PFSK-1 (cell line): ENCODE measurements at regions not wholly inside any gene's neighbourhood (a gene's known extent, or its start where the extent isn't known, plus 50 kb on each side); places are given as distances from the start of the nearest gene placed in this dataset.

Experiments used
- FOXP2 ChIP-seq: optimal IDR thresholded peaks from 2 replicates; pipeline ENCODE3; 2011; ENCODE audit warnings: borderline replicate concordance, control low read depth, inconsistent platforms; ENCODE audit not compliant: insufficient read depth; ENCODE audit errors: extremely low read length, extremely low read depth
- POLR2AphosphoS5 ChIP-seq: IDR thresholded peaks from 2 replicates; pipeline ENCODE4 v1.6.1; 2012; ENCODE audit warnings: low read depth, mild to moderate bottlenecking, control low read depth, low read length, moderate library complexity
- SIN3A ChIP-seq: IDR thresholded peaks from 2 replicates; pipeline ENCODE4 v1.6.1; 2012; ENCODE audit warnings: mild to moderate bottlenecking, low read length, moderate library complexity, borderline replicate concordance; ENCODE audit not compliant: insufficient read depth
- TAF1 ChIP-seq: IDR thresholded peaks from 2 replicates; pipeline ENCODE4 v1.6.1; 2012; ENCODE audit warnings: low read length, control low read depth, borderline replicate concordance; ENCODE audit not compliant: insufficient read depth
- TF ChIP-seq, protein P1 (sequence below), 2 experiments: IDR thresholded peaks; 2 replicates each; pipeline versions ENCODE4 v1.6.1 to v1.8.0; 2011 to 2012; ENCODE audit warnings: low read depth in 2 of 2, low read length in 2 of 2, control low read depth in 1 of 2, inconsistent platforms in 1 of 2, mild to moderate bottlenecking in 1 of 2, moderate library complexity in 1 of 2; ENCODE audit not compliant: insufficient read depth in 1 of 2

GRCh38 chr5:53777864-53778618, 217.6 kb downstream of the NDUFS4 start:
- TF ChIP-seq, protein P1, sequence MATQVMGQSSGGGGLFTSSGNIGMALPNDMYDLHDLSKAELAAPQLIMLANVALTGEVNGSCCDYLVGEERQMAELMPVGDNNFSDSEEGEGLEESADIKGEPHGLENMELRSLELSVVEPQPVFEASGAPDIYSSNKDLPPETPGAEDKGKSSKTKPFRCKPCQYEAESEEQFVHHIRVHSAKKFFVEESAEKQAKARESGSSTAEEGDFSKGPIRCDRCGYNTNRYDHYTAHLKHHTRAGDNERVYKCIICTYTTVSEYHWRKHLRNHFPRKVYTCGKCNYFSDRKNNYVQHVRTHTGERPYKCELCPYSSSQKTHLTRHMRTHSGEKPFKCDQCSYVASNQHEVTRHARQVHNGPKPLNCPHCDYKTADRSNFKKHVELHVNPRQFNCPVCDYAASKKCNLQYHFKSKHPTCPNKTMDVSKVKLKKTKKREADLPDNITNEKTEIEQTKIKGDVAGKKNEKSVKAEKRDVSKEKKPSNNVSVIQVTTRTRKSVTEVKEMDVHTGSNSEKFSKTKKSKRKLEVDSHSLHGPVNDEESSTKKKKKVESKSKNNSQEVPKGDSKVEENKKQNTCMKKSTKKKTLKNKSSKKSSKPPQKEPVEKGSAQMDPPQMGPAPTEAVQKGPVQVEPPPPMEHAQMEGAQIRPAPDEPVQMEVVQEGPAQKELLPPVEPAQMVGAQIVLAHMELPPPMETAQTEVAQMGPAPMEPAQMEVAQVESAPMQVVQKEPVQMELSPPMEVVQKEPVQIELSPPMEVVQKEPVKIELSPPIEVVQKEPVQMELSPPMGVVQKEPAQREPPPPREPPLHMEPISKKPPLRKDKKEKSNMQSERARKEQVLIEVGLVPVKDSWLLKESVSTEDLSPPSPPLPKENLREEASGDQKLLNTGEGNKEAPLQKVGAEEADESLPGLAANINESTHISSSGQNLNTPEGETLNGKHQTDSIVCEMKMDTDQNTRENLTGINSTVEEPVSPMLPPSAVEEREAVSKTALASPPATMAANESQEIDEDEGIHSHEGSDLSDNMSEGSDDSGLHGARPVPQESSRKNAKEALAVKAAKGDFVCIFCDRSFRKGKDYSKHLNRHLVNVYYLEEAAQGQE (IDR thresholded peaks at IDR 0.05; ENCODE audit: insufficient read depth in 1 of 2, low read depth in 2 of 2, low read length in 2 of 2): no peak
- TF ChIP-seq POLR2AphosphoS5 (no peak), TAF1 (no peak), SIN3A (no peak), FOXP2 (no peak)

DNA sequence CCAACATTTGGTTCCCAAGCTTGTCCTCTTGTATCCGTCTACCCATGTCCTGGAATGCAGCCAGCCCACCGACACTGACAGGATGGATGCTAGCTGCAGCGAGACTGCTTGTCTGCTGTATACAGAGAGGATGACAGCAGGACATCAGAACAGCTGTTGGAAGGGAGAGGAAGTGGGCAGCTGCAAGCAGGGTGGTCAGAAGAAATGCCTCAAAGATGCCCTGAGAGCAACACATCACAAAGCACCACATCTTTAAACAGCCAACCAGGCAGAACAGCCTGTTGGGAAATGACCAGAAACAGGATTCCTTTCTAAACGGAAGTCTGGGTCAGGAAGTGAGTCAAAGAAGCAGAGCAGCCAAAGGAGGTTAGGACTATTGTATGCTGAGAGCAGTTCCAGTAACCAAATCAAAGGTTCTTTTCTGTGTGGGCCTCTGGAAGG, 219.1 kb downstream of the NDUFS4 start:
- TF ChIP-seq FOXP2: peak; percentile 38
- TF ChIP-seq SIN3A: peak; percentile 38; the same call in 1 of the 2 replicates
- TF ChIP-seq POLR2AphosphoS5: no peak
- TF ChIP-seq TAF1: no peak
- TF ChIP-seq, protein P1 (IDR thresholded peaks at IDR 0.05; ENCODE audit: insufficient read depth in 1 of 2, low read depth in 2 of 2, low read length in 2 of 2): no peak

DNA sequence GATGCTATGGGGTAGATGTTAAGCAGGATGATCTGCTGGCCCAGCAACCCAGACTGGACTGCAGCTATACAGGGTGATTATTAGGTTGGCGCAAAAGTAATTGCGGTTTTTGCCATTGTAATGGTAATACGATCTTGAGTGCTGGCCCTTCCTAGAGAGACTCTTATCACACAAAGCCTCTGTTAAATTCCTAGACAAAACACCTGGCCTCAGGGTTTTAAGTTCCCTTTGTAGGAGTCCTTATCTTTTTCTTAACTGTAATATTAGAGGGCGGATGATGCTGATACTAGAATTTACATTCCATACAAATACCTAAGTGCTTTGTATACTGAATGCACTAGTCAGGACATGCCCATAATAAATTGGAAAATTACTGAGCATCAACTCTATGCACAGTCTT, 222.2 kb downstream of the NDUFS4 start:
- TF ChIP-seq, protein P1 (IDR thresholded peaks at IDR 0.05; ENCODE audit: insufficient read depth in 1 of 2, low read depth in 2 of 2, low read length in 2 of 2): no peak
- TF ChIP-seq TAF1 (no peak), POLR2AphosphoS5 (no peak), SIN3A (no peak), FOXP2 (no peak)

DNA sequence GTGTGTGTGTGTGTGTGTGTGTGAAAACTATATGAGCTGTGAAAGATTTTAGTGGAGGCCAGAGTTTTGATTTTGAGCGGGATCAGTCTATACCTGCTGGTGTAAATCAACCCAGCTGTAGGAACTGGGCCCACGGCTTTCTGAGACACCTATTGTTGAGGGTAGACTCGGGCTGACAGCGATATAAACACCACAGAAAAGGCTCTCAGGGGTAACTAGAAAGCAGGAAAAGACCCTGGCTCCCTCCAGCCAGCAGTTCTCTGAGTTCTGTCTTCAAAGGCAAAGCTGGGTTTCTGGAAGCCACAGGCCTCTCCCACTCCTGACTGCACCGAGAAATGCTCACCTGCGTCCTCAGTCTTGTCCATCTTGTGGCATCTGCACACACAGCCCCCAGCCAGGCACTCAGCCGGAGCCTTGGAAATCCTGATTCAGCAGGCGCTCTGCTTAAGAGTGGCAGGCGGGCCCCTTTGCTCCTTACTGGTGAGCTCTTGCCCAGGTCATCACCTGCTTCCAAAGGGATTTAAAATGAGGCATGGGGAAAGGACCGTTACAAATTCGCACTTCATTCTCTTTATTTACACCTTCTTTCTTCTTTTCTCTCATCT, 223.3 kb downstream of the NDUFS4 start:
- TF ChIP-seq SIN3A: no peak

DNA sequence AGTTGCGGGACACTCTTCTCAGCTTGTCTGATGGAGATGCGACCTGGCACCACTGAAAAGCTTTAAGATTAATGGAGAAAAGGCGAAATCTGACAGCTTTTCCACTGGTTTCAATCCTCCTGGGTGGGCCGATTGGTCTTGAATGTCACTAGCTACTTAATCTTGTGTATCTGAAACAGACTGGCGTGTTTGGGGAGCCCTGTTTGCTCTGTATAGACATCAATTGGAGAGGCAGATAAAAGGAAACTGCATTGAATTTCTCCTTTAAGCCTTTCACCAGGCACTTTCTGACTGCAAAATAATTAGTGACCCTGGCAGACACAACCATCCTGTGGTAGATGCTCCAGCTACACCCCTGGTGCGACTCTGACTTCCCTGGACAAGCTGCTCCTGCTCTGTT, 224.2 kb downstream of the NDUFS4 start:
- TF ChIP-seq FOXP2 (no peak), SIN3A (no peak), POLR2AphosphoS5 (no peak), TAF1 (no peak)
- TF ChIP-seq, protein P1 (IDR thresholded peaks at IDR 0.05; ENCODE audit: insufficient read depth in 1 of 2, low read depth in 2 of 2, low read length in 2 of 2): no peak
